NCI-H748 treated with DMSO at 0.1 percent for 48 hours (cell line): ENCODE measurements at regions not wholly inside any gene's neighbourhood (a gene's known extent, or its start where the extent isn't known, plus 50 kb on each side); places are given as distances from the start of the nearest gene placed in this dataset.

ENCODE experiments used
- DNase-seq: peaks from one replicate; lab custom pipeline; 2025; lab: John Stamatoyannopoulos, UW

DNA sequence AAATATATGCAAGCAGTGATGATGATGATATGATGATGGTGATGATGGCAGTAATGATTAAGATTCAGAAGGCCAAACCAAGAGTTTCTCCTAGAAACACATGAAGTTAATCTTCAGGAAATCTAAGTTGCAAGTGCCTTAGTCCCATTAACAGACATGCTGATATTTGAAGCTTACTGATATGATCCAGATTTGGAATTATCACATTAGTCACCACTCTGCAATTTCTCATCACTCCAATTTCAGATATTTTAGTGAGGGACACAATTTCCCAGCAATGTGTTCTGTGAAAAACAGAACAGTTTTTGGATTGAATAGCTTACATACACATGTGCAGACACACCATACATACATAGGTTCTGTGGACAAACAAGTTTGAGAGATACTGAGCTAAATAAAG, 411.4 kb upstream of the FAT3 start:
- no peak for DNase-seq

DNA sequence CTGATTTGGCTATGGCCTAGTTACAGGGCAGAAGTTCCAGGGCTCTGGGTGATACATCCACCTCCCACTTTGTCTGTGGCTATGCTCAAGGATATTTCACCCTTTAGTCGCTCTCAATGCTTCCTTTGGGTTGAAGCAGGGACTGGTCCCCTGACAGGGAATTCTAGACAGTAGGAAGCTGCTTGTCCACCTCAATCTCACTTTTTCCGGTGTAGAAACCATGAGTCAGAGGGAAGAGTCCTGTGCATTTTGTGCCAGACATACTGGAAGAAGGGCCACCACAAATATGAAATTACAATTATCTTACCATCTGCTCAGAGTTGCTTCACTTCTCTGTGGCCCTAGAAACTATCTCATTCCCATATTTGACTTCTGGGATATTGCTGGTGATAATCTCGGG, 413.7 kb upstream of the FAT3 start:
- DNase-seq, result no peak

DNA sequence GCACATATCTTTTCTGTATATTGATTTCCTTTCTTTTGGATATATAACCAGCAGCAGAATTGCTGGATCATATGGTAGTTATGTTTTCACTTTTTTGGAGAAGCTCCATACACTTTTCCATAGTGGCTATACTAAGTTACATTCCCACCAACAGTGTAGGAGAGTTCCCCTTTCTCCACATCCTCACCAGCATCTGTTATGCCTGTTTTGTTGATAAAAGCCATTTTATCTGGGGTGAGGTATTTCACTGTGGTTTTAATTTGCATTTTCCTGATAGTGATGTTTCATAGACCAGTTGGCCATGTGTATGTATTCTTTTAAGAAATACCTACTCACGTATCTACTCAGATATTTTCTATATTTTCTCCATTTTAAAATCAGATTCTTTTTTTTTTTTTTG, 419.3 kb upstream of the FAT3 start:
- no peak for DNase-seq

DNA sequence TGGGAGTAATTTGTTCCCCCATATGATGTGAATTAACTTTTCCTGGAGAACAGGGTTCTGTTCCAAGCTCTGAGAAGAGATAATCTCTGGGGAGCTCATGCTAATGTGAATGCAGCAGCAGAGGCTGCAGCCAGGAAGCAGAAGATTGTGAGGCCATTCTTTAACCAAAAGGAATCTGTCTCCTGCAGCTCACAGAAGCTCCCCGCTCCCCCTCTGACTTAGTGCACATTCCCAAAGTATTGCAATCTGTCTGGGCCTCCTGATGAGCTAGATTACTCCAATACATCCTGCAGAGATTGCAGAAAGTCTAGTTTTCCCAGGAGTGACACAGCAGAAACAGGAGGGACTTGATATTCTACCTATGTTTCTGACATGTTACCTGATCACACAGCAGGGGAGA, 420.6 kb upstream of the FAT3 start:
- DNase-seq, result no peak

DNA sequence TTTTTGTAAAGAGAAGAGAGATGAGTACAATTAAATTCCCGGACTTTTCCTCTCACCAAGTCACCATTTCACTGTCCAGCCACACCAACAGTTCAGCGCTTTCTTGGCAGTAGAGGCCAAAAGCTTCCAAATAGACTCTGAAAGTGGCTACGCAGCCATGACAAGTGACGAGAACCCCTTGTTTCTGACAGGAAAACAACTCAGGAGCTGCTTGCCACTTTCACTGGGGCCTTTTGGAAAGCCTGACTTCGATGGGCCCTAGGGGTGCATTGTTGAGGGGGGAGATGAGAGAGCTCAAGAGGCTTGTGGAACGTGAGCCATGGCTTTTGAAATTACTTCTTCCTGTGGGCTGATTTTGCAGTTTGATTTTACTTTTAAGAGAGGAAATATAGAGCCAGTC, 422.1 kb upstream of the FAT3 start:
- no peak for DNase-seq

DNA sequence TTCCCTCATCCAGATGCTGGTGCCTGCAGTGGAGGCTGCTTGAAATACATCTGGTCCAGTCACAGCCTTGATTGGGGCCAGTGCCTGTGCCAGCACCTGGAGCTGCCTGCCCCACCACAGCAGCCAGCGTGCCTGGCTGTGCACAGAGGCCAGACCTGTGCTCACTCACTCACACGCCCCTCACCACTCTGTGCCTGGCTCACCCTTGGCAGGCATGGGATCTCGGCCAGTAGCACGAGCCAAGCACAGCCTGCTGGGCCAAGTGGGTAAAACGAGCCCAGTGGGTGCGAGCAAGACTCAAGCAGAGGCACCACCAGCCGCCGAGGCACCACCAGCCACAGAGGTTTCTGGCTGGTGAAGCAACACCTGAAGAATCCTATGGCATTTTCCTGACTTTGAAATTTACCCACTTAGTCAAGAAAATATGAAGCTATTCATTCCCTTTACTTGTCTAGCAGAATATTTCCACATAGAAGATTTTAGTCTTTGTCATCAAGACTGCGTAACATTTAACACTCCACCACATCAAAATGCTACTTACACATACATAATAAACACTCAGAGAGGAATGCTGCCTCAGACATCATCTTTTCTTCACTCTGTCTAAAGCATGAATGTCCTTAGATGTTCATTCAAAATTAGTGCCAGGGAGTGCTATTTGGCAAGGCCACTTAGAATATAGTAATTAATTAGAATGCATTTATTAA, 424.3 kb upstream of the FAT3 start:
- DNase-seq, result no peak

DNA sequence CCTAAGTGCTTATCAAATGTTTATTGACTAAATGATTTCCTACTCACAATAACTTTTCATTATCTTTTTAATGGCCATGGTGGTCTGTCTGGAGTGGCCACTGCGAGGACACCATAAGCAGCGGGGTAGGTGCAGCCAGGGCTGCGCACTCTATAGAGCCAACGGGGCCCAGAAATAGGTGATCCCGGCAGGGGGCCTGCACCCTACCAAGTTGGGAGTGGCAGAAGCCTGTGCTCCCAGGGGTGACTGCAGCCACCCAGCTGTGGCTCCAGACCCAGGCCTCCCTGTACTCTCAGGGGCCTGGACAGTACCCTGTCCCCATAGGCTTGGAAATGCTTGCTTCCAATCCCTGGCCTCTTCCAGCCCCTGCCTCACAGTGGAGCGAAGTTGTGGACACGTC, 426.4 kb upstream of the FAT3 start:
- no peak for DNase-seq

DNA sequence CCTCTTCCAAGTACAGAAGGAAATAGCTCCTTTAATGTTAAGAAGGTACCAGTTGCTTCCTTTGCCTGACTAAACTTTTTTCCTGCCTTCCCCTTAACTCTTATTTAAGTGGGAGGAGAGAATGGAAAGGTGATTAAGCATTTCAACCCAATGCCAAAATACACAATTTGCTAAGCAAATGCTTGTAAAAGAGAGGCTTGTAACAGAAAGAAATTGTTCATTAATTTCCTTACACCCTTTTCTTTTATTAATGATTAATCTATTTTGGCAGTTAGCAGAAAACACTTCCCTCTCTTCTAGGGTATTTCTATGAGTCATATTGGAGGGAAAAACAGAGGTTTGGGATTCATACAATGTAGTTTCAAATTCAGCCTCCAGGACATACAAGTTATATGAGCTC, 427.6 kb upstream of the FAT3 start:
- DNase-seq, result no peak

DNA sequence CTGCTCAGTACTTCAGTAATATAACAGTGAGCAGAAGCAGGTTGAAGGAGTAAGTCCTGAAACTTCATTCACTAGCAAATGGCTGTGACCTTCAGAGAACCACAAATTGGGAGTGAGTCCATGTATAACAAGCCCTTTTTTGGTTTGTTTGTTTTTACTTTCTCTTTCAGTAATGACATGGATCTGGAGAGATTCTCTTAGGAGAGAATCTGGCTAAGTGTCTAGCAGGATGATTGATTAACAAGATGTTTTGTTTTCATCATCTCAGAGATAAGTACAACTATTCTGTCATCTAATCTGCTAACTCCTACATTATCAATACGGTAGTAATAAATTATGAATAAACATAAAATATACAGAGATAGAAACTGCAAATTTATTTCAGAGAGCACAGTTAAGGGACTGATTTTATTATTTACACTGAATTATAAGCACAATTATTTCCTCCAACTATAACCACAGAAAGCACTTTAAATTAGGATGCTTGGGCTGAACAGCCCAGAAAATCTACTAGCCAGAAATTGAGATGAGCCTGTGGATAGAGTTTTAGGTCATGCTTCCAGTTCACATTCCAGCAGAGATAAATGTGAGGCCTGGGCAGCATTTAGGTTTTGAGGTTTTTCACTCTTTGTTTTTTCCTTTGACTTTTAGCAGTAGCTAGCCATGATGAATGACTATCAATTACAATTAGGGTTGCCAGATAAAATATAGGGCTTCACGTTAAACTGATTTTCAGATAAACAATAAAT, 429.3 kb upstream of the FAT3 start:
- no peak for DNase-seq

DNA sequence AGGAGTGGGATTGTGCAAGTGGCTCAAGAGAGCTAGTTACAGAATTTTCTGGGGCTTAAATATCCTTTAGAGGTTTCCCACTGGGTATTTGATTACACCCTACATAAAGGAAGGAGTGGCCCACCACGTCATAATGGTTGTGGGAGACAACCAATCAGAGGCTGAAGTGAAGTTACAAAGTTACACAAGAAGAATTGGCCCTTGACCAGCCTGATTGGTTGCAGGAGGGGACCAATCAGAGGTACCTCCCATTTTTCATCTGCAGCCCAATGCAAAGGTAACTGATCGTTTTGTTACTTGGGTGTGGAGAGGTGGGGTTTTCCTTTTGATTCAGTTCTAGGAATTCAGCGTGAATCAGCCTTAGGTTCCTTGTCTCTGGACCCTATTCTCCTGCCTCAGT, 430.5 kb upstream of the FAT3 start:
- no peak for DNase-seq

DNA sequence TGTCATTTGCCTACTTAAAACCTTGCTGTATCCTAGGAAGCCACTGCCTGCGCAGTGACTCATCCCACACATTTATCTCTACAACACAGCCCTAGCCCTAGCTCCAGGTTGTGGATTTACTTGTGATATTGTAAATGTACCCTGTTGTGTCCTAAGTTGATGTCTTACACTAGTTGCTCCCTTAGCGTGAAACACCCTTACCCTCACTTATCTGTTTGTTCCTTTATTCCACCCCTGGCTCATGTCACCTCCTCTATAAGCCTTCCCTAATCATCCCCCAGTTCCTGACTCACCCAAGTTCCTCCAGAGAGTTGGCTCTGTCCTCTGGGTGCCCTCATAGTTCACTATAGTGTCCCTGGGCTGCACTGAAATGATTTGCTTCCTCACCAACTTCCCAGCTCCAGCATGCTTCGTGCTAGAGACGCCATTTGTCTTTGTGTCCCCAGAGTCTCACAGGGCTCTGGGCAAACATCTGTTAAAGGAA, 431.8 kb upstream of the FAT3 start:
- no peak for DNase-seq

DNA sequence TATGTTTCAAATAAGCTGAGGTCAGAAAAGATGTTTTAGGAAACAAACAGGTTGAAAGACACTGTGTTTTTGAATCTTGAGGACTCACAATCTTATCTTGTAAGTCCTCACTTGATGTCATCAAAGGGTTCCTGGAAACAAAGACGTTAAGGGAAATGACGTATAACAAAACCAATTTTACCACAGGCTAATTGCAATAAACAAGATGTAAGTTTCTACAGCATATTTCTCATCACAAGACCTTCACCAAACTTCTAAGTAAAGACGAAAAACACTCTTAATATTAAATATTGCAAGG, 433.5 kb upstream of the FAT3 start:
- DNase-seq, result no peak

DNA sequence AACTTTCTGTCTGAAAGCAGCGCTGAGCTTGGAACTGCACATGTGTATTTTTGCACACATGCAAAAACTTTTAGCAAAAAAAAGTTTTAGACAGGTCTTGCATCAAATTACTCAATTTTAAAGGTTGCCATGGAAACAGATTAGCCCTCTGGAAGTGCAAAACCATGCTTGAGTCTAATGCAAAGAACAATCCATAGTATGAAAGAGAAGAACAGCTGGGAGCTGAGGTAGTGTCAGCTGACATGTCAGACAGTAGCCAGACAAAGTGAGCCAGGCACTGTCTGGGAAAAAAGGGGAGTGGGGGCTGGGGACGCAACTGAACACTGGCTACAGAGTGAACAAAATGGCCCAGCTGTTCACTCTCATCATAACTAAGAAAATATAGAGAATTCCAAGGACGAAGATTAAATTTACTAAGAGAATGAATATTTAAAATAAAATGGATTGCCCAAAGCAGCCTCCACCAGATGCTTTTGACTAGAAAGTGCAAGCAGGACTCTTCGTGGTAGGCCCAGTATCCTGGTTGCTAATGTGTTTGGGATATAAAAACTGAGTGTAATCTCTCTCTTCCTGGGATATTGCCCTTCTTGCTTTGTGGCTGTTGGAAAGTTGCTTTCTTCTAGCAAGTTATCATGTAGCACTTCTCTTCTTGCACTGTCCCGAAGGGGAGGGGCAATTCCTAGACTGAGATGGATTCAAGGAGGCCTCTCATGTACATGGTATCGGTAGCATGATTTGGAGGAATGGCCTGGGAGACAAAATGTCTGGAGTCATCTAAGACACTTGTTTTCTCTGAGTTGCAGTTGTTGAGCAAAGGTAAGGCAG, 434.1 kb upstream of the FAT3 start:
- DNase-seq, result no peak

DNA sequence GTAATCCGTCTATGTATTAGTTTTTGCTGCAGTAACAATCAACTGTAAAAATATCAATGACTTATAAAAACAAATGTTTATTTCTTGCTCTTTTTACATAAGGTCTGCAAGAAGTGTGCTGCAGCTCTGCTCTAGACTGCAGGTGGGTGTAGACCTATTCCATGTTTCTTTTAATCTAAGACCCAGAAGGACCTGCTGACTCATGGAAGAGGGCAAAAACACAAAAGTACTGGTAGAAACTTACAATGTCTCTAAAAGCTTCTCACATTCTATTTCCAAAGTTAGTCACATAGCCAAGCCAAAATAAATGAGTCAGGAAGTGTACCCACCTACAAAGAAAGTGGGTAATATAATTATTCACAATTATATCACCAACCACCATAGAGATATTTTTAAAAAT, 435.9 kb upstream of the FAT3 start:
- DNase-seq, result no peak

DNA sequence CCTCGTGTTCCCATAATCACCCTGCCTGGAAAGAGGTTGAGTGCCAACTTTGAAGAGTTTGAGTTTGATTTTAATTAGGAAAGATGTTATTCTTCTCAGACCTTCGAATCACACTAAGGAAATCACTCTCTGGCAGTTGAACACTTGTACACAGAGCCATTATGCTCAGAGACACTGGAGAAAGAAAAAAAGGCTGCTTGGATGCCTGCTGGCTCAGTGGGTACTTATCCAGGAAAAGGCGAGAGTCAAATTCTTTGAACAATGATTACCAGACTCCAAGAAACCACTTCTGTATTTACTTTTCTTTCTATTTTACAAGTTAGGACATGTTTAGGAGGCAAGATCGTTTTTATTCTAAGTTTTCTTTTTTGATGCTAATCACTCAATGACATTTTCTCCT, 438.5 kb upstream of the FAT3 start:
- no peak for DNase-seq

DNA sequence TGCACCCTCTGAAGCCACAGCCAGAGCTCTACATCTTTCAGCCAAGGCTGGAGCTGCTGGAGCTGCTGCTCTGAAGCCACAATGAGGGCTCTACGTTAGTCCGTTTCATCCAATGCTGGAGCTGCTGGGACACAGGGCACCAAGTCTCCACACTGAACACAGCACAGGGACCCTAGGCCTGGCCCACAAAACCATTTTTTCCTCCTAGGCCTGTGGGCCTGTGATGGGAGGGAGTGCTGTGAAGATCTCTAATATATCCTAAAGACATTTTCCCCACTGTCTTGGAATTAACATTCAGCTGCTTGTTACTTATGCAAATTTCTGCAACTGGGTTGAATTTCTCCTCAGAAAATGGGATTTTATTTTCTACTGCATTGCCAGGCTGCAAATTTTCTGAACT, 441.4 kb upstream of the FAT3 start:
- no peak for DNase-seq

DNA sequence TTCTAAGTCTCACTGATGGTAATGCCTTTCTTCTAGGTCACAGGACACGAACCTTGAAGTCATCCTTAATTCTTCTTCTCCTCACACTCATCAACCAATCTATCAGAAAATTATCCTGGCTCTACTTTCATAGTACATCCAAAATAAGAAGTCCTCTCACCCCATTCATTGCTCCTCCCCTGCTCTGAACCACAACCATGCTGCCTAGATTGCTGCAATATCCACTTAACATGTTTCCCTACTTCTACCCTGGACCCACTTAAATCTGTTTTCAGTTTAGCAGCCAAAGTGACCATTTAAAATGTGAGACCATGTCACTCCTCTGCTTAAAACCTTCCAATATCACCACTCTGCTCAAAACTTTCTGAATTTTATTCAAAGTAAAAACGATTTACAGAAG, 445.9 kb upstream of the FAT3 start:
- DNase-seq, result no peak

DNA sequence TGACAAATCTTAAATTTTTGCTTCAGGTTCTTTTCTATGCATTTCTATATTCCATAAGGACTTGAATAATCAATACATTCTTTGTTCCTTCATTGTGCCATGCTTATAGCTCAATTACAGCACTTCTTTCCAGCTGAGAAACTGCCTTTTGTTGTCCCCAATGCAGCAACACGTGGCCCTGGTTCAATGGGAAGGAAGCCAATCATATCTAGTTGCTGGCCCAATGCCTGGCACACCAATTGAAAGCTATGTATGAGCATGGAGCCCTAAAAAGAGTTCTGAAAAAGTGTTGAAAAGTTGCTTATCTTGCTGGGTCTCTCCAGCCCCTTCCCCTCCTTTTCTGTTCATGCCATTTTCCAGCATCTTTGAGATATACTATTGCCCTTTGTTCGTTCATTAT, 448.0 kb upstream of the FAT3 start:
- DNase-seq, result no peak

DNA sequence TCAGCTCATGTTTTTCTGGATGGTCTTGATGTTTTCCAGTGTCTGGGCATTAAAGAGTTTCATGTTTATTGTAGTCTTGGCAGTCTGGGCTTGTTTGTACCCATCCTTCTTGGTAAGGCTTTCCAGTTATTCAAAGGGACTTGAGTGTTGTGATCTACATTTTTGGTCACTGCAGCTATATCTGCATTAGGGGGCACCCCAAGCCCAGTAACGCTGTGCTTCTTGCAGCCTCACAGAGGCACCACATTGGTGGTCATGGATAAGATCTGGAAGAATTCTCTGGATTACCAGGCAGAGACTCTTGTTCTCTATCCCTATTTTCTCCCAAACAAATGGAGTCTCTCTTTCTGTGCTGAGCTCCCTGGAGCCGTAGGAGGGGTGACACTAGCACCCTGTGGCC, 451.5 kb upstream of the FAT3 start:
- no peak for DNase-seq

DNA sequence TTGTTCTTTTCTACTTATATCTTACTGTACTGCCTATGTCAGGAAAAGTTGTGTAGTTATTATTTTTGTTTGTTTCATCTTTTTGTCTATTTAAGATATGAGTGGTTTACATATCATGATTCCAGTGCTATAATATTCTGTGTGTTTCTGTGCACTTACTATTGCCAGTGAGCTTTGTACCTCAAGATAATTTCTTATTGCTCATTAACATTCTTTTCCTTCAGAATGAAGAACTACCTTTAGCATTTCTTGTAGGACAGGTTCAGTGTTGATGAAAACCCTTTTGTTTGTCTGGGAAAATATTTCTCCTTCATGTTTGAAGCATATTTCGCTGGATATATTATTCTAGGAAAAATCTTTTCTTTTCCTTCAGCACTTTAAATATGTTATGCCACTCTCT, 452.7 kb upstream of the FAT3 start:
- no peak for DNase-seq

DNA sequence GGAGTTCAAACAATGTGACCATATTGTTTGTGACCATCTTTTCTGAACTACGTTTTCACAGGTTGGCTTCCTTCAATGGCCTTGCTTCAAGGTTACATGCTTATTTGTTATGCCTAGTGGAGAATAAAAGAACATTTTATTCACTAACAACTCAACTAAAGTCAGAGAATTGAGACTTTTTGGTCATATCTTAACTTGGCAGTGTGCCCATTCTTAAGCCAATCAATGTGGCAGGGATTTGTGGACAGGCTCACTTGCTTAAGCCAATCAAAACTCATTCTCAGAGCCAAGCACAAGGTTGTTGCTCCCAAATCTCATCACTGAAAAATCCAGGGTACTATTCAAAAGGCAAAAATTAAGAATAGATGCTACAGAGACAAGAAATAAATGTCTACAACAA, 455.8 kb upstream of the FAT3 start:
- no peak for DNase-seq

DNA sequence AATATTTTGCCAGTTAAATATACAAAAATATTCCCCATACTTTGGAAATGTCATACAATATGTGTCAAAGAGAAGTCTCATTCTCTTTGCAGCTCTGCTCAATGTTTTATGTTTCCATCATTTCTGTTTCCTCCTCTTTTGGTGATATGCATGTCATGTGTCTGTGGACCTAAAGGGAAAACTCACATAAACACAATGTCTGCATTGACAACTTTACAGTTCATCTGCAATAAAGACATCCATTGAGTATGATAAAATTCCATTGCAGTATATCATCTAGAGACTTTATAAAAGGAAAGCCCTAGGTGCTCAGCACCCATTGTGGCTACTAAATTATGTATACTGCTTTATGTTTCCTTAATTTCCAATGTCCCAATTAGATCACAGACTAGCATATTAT, 461.3 kb upstream of the FAT3 start:
- no peak for DNase-seq

DNA sequence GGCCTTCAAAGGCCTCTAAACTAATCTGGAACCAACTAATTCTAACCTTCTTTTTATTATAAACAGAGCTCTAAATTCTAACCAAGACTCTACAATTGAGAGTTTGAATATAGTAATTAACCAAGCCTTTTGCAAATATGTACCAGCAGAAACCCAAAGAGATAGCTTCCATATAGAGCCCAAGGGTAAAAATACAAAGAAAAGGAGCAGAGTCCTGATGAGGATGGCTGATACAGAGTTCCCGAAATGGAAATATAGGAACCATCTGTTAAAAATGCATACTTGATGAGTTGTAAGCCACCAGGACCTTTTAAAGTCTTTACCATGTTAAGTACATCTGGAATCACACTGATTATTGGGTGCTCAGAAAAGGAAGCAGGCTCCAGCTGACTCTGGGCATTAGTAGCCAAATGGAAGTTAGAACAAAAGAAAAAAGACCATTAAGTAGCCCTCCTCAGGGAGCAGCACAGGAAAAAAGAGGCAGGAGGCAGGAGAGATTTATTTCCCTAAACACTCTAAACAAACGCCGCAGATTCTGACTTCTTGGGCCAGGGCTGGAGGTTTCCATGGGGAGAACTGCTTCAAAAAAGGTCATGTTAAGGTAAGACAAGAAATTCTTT, 463.1 kb upstream of the FAT3 start:
- no peak for DNase-seq
